H1 (cell line): ENCODE measurements at regions not wholly inside any gene's neighbourhood (a gene's known extent, or its start where the extent isn't known, plus 50 kb on each side); places are given as distances from the start of the nearest gene placed in this dataset.

Source experiments
- CTCF ChIP-seq, 3 experiments: IDR thresholded peaks; 1 replicate in 2 of 3; 2 replicates in 1 of 3; pipeline versions ENCODE4 v1.5.1 to v1.6.1; 2011; ENCODE audit warnings: low read length in 3 of 3, mild to moderate bottlenecking in 3 of 3, inconsistent platforms in 2 of 3, low read depth in 1 of 3, moderate library complexity in 1 of 3; ENCODE audit not compliant: insufficient read depth in 1 of 3; ENCODE audit errors: control extremely low read depth in 1 of 3
- EZH2 ChIP-seq: fragments of 200-600 bp; sonication (generic); IDR thresholded peaks from 2 replicates; pipeline ENCODE4 v1.7.1; 2012; ENCODE audit warnings: low read depth, mild to moderate bottlenecking, moderate library complexity, low read length, inconsistent platforms; ENCODE audit not compliant: severe bottlenecking
- JUN ChIP-seq: IDR thresholded peaks from 2 replicates; pipeline ENCODE4 v1.6.1; 2011; ENCODE audit warnings: low read depth, mild to moderate bottlenecking, improper control_type of control experiment, low read length
- JUND ChIP-seq: IDR thresholded peaks from 2 replicates; pipeline ENCODE4 v1.6.1; 2011; ENCODE audit warnings: mild to moderate bottlenecking, improper control_type of control experiment, low read length
- NRF1 ChIP-seq: IDR thresholded peaks from 2 replicates; pipeline ENCODE4 v1.6.1; 2011; ENCODE audit warnings: mild to moderate bottlenecking, low read depth, low read length, improper control_type of control experiment
- TF ChIP-seq, protein P1 (sequence below): IDR thresholded peaks from 2 replicates; pipeline ENCODE4 v1.6.1; 2012; ENCODE audit warnings: inconsistent platforms

GRCh38 chr9:24398466-24398865 lies 147.2 kb downstream of the IZUMO3 start:
- TF ChIP-seq, protein P1, sequence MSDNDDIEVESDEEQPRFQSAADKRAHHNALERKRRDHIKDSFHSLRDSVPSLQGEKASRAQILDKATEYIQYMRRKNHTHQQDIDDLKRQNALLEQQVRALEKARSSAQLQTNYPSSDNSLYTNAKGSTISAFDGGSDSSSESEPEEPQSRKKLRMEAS: no peak
- no peak for TF ChIP-seq EZH2
- no peak for TF ChIP-seq CTCF (IDR thresholded peaks at IDR 0.05; ENCODE audit: control extremely low read depth in 1 of 3, insufficient read depth in 1 of 3, low read depth in 1 of 3, low read length in 3 of 3)
- no peak for TF ChIP-seq JUN
- no peak for TF ChIP-seq NRF1
- TF ChIP-seq JUND: no peak
